ENCODE measurements at regions not wholly inside any gene's neighbourhood (a gene's known extent, or its start where the extent isn't known, plus 50 kb on each side); places are given as distances from the start of the nearest gene placed in this dataset.

GRCh38 chr2:129606496-129607270 lies 372.8 kb upstream of the RAB6C start:
- no peak for TF ChIP-seq POLR2A (IDR thresholded peaks at IDR 0.05)
- no peak for TF ChIP-seq CTCF (IDR thresholded peaks at IDR 0.05)
- no peak for TF ChIP-seq POLR2AphosphoS5 (IDR thresholded peaks at IDR 0.05)
- no peaks in the 10 kb centered on the region for H3K9me3 ChIP-seq
- H3K4me3 ChIP-seq: no peak overlapping the region
- no peak for DNase-seq (ENCODE audit: low spot score)
- H3K27ac ChIP-seq: no peak overlapping the region
- H3K36me3 ChIP-seq: no peaks in the 10 kb centered on the region
- intact Hi-C loops (cut with DNase I): no loop called here
- no peaks in the 10 kb centered on the region for H3K4me1 ChIP-seq (replicated peaks)
- H3K27me3 ChIP-seq (replicated peaks; ENCODE audit: insufficient read depth): no peaks in the 10 kb centered on the region
- 82% methylated on average over 12 of the region's 12 CpGs for WGBS

DNA sequence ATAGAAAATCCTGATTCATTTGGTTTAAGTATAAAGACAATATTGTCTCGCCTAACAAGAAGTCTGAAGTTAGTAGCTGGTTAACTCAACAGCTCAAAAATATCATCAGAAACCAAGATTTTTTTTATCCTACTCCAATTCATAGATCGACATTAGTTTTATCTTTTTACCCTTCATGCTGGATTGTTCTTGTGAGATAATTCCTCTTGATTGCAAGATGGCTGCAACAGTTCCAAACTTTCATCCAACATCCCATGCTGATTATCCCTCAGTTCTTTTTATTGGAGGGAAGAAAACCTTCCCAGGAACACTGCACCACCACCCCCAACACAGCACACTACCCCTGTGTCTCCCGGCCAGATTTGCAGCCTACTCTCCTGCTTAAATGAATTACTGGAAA lies 370.2 kb upstream of the RAB6C start:
- H3K27me3 ChIP-seq (replicated peaks; ENCODE audit: insufficient read depth): no peaks in the 10 kb centered on the region
- intact Hi-C loops (cut with DNase I): no loop called here
- TF ChIP-seq CTCF (IDR thresholded peaks at IDR 0.05) (no peak), POLR2AphosphoS5 (IDR thresholded peaks at IDR 0.05) (no peak), POLR2A (IDR thresholded peaks at IDR 0.05) (no peak)
- H3K4me1 ChIP-seq (replicated peaks): no peaks in the 10 kb centered on the region
- no peaks in the 10 kb centered on the region for H3K36me3 ChIP-seq
- DNase-seq (ENCODE audit: low spot score): no peak
- H3K9me3 ChIP-seq: no peaks in the 10 kb centered on the region
- H3K27ac ChIP-seq: no peak overlapping the region
- 94% methylated on average over 3 of the region's 3 CpGs for WGBS
- no peak overlapping the region for H3K4me3 ChIP-seq

GRCh38 chr2:129610766-129611165 lies 368.7 kb upstream of the RAB6C start:
- DNase-seq (ENCODE audit: low spot score): no peak
- WGBS: 78% methylated on average over 6 of the region's 6 CpGs
- Histone ChIP-seq H3K4me1 (replicated peaks) (no peaks in the 10 kb centered on the region), H3K36me3 (no peaks in the 10 kb centered on the region), H3K9me3 (no peaks in the 10 kb centered on the region), H3K27ac (no peak overlapping the region), H3K4me3 (no peak overlapping the region), H3K27me3 (replicated peaks; ENCODE audit: insufficient read depth) (no peaks in the 10 kb centered on the region)
- intact Hi-C loops (cut with DNase I): no loop called here
- TF ChIP-seq CTCF (IDR thresholded peaks at IDR 0.05) (no peak), POLR2AphosphoS5 (IDR thresholded peaks at IDR 0.05) (no peak), POLR2A (IDR thresholded peaks at IDR 0.05) (no peak)

DNA sequence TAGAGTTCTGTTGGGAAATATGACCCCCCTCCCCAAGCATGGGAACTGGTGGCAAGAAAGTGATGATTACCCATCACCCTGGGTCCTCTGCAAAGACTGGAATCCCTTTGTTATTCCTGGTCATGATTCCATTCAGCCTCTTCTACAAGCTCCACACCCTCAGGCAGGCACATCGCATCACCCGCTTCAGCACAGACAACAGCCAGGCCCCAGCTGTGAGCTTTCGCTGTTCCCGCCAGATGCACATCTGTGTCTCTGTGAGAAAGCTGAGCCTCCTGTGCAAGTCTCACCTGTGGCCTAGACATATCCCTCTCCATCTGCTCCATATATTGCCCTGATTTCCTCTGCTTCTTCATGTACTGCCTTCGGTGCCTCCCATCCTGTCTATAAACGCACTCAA lies 368.0 kb upstream of the RAB6C start:
- TF ChIP-seq POLR2AphosphoS5 (IDR thresholded peaks at IDR 0.05) (no peak), POLR2A (IDR thresholded peaks at IDR 0.05) (no peak), CTCF (IDR thresholded peaks at IDR 0.05) (no peak)
- Histone ChIP-seq H3K36me3 (no peaks in the 10 kb centered on the region), H3K4me1 (replicated peaks) (no peaks in the 10 kb centered on the region), H3K9me3 (no peaks in the 10 kb centered on the region), H3K27ac (no peak overlapping the region), H3K27me3 (replicated peaks; ENCODE audit: insufficient read depth) (no peaks in the 10 kb centered on the region), H3K4me3 (no peak overlapping the region)
- 81% methylated on average over 6 of the region's 6 CpGs for WGBS
- intact Hi-C loops (cut with DNase I): no loop called here
- no peak for DNase-seq (ENCODE audit: low spot score)

GRCh38 chr2:129619471-129619870 lies 360.0 kb upstream of the RAB6C start:
- H3K9me3 ChIP-seq: no peaks in the 10 kb centered on the region
- WGBS: 23% methylated on average over 5 of the region's 5 CpGs
- no peaks in the 10 kb centered on the region for H3K27me3 ChIP-seq (replicated peaks; ENCODE audit: insufficient read depth)
- no peak overlapping the region for H3K27ac ChIP-seq
- no peaks in the 10 kb centered on the region for H3K36me3 ChIP-seq
- H3K4me3 ChIP-seq: no peak overlapping the region
- no peaks in the 10 kb centered on the region for H3K4me1 ChIP-seq (replicated peaks)
- TF ChIP-seq POLR2A (IDR thresholded peaks at IDR 0.05) (no peak), CTCF (IDR thresholded peaks at IDR 0.05) (no peak), POLR2AphosphoS5 (IDR thresholded peaks at IDR 0.05) (no peak)
- intact Hi-C loops (cut with DNase I): no loop called here
- no peak for DNase-seq (ENCODE audit: low spot score)

All from prostate gland (tissue), 2 donors.